GM11168 (cell line): ENCODE measurements at regions not wholly inside any gene's neighbourhood (a gene's known extent, or its start where the extent isn't known, plus 50 kb on each side); places are given as distances from the start of the nearest gene placed in this dataset.
"Not testable (repeated sequence)": the region's sequence is repeated elsewhere in the genome, so short reads cannot be mapped to it uniquely, and the experiment has no call there.

ENCODE experiments used
- in situ Hi-C: fragments of 300-500 bp; cut with MboI; formaldehyde crosslinking; loops from one replicate; pipeline ENCODE4 v1.12.0; 2022; ENCODE audit warnings: low sequenced_read_pairs; ENCODE audit not compliant: unreplicated experiment

- in situ Hi-C loops: no loop called here
Observed at GRCh38 chr3:74009961-74010844, 385.5 kb upstream of the PDZRN3 start.

- in situ Hi-C loops: no loop called here
Observed at GRCh38 chr3:74004386-74004785, 379.6 kb upstream of the PDZRN3 start.

DNA sequence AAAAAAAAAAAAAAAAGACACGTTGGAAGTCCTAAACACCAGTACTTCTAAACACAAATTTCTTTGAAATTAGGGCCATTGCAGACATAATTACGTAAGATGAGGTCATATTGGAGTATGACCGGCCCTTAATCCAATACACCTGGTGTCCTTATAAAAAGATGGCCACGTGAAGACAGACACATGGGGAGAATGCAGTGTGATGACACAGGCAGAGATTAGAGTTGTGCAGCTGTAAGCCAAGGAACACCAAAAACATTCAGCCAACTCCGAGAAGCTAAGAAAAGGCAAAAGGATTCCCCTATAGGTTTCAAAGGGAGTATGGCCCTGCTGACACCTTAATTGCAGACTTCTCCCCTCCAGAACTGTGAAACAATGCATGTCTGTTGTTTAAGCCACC, 379.0 kb upstream of the PDZRN3 start:
- in situ Hi-C loops: no loop called here

DNA sequence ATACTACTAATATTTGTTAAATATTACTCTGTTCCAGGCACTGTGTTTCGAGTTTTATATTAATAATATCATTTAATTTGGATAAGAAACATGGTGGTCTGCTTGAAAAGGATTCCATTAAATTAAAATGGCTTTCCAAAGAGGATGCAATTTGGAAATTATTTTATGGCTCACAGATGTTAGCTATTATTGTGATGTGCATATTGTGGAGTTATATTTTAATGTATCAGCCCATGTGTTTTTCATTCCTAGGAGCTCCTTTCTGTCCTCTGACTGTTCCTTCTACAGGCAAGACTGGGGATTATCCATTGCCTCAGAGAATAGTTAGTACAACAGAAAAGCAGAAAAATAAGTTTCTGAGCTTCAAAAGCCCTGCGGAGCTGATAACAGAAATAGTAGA, 376.7 kb upstream of the PDZRN3 start:
- in situ Hi-C loops: no loop called here

DNA sequence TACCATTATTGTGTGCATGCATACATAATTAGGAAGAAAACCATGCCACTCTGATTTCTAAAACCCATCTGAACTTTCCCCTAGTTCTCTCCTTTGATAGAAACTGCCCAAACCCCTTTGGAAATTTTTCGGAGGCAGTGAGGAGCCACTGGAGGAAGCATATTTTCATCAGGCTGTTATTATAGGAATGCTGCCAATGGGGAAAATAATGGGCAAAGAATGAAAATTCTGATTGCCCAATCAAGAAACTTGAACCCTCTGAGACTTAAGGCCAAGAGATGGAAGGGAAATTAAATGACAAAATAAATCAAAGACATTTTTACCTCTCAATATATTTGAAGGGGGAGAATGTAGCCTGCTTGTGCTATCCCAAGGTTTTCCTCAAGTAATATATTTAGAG, 376.0 kb upstream of the PDZRN3 start:
- in situ Hi-C loops: no loop called here

DNA sequence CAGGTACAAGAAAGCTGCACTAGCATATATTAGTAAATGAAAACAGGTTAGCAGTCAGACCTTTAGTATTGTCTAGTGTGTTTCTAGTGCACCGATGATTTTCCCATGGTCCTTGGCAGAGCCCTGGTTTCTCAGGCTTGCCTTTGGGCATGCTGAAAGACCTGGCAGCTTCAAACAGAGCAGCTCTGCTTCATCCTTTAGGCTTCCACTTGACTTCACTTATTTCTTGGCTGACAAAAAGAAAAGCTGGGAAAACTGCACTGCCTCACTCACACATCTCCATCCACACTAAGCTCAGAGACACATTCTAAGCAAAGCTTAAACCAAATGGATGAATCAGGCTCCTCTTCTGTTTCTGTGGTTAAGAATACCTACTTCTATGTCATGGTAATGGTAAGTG, 374.8 kb upstream of the PDZRN3 start:
- in situ Hi-C loops: no loop called here

GRCh38 chr3:73990691-73991090, 365.9 kb upstream of the PDZRN3 start:
- in situ Hi-C loops: not testable (repeated sequence)

DNA sequence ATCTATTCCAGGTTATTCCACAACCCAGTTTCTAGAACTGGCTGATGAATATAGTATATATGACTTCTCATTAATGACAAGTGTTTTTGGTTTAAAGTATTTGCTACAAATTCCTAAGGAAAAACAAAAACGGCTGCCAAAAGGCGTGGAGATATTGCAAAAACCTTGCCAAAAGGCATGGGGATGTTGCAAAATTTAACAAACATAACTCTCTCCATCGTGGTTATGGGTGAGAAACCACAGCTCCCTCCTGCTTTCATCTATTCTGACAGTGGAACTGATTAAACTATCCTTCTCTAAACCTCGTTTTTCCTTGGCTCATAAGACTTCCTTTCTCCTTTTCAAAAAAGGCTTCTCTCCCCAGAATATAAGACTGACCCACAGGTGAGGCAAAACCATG, 342.0 kb upstream of the PDZRN3 start:
- in situ Hi-C loops: no loop called here

GRCh38 chr3:73964818-73965217, 340.1 kb upstream of the PDZRN3 start:
- in situ Hi-C loops: no loop called here

GRCh38 chr3:73955494-73956070, 330.8 kb upstream of the PDZRN3 start:
- in situ Hi-C loops: no loop called here

GRCh38 chr3:73954506-73954905, 329.8 kb upstream of the PDZRN3 start:
- in situ Hi-C loops: no loop called here

DNA sequence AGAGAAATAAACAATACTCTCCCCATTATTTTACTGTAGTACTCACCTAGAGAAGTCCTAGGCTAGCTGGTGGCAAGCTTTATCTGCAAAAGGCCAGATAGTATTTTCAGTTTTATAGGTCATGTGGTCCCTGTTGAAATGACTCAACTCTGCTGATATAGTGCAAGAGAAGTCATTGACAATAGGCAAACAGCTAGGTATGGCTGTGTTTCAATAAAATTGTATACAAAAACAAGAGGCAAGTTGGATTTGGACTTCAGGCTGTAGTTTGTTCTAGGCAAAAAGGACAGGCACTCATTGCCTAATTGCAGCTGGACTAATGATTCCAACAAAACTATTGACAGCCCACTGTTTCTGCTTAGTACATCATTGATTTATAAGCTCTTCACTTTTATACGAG, 328.0 kb upstream of the PDZRN3 start:
- in situ Hi-C loops: no loop called here

GRCh38 chr3:73950865-73951558, 326.3 kb upstream of the PDZRN3 start:
- in situ Hi-C loops: no loop called here

DNA sequence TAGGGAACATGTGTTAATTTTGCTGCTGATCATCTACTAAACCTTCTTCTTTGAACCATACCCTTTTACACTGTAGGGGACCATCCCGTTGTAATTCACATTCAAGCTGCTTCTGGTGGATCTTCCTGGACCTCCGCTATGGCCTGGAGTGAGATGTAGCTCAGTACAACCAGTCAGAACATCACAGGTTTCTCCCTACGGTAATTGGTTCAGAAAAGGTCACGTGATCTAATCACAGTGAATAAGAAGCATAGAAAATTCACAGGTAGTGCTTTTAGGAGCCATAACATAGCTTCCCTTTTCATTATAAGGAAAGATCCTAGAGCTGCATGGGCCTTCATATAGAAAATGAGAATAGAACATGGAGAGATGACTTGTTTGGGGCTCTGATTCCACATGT, 320.8 kb upstream of the PDZRN3 start:
- in situ Hi-C loops: no loop called here

DNA sequence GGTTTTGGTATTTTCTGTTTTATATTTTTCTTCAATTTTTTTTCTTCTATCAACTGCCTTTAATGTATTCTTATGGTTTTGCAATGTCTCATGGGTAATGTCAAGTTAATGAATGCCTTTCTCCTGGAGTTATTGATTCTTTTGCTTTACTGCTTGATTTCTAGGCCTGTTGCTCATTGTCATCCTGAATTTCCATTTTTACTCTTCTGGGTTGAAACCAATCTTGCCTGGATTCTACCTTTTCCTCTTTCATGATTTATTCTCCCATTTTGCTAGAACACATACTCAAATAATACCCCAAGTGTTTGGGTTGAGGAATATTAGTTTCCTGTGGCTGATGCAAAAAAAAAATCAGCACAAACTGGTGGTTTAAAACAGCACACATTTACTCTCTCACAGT, 315.2 kb upstream of the PDZRN3 start:
- in situ Hi-C loops: no loop called here

- in situ Hi-C loops: no loop called here
Observed at GRCh38 chr3:73933585-73933984, 308.8 kb upstream of the PDZRN3 start.

DNA sequence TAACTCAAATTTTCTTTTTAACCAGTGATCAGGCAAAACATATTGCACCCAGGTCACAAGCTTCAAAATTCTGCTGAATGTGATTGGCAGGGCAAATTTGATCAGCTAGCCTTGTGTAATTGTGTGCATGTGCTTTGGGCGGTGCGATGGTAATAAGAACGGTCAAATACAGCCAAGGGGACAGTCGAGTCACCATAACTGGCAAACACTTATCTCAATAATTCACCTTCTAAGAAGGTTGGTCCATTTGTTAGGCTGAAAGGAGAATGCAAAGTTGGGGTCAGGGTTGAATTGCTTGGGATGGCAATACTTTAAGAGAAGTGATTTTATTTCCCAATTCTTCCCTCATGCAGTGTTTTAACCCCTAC, 302.4 kb upstream of the PDZRN3 start:
- in situ Hi-C loops: no loop called here

DNA sequence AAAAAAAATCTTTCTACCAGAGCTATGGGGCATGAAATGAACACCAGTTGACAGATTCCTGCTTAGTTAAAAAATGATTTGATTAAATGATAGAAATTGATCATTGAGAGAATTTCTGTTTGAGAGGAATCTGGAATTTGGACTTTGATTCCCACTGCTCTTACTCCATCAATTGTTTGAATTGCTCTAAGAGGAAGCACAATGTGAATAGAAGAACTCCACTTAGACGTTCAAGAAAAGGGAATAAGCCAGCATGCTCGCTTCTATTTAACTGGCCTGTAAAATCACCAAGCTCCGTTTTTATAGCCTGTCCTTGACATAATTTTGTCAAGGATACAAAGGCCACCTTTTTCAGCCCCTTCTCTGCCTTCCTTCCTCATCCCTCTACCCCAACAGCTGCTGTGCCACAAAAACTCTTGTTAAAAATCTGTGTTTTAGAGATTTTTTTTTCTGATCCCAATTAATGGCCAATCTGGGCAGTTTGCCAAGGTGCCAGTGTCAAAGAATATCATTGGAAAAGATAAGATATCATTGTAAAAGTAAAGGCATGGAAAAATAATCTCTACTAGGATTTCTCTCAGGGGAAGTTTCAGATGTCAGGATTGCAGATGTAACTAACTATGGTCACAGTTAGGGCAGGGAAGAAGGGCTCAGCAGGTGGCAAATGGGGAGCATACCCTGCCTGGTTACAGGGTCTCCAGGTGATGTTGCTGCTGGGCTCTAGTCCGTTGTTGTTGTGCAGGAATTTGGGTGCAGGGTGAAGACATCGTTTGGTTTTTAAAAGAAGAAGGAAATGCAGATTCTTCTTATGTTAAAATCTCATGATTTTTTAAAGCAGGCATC, 301.8 kb upstream of the PDZRN3 start:
- in situ Hi-C loops: no loop called here

DNA sequence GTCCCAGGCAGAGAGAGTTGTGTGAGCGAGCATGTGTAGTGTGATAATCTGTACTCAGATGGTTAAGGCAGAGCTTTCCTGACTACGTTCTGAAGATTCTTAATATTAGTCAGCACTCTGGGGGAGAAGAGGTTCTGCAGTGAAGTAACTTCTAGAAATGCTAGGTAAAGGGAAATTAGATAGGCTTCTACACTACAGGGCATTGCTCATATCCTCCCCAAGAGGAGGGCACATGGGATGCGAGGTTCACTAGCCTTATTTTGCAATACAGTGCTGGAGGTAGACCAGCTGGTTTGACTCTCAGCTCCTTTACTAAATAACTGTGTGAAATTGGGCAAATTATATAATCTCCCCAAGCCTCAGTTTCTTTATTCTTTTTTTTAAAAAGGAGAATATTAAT, 300.3 kb upstream of the PDZRN3 start:
- in situ Hi-C loops: no loop called here

- in situ Hi-C loops: no loop called here
Observed at GRCh38 chr3:73924048-73924447, 299.3 kb upstream of the PDZRN3 start.

GRCh38 chr3:73917643-73918042, 292.9 kb upstream of the PDZRN3 start:
- in situ Hi-C loops: no loop called here
